ENCODE measurements at regions not wholly inside any gene's neighbourhood (a gene's known extent, or its start where the extent isn't known, plus 50 kb on each side); places are given as distances from the start of the nearest gene placed in this dataset.

DNA sequence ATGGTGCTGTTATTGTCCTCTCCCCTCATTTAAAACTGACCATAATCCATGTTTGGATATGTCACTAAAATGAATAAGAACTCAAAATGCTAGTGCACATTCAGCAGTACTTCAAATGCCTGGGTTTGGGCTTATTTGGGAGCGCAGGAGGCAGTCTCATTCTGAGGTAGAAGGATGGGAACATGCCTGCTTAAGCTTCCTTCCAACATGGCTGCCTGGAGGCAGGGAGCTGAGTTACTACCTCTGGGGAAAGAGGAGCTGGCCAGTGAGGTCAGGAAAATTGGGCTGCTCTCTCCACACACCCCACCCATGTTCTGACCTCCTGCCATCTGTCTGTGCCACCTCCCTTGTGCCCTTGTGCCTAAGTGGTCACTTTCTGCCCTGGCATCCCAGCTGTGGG, 85.7 kb downstream of the PTPRS start:
- no peak for TF ChIP-seq POLR2AphosphoS5 (IDR thresholded peaks at IDR 0.05; ENCODE audit: low read depth, low read length)
- TF ChIP-seq SUZ12 (IDR thresholded peaks at IDR 0.05; ENCODE audit: low read length): no peak
- no peak for TF ChIP-seq POLR2A (IDR thresholded peaks at IDR 0.05; ENCODE audit: control extremely low read depth in 1 of 2, low read depth in 2 of 2, low read length in 2 of 2)

Data from H1 (cell line).